IPS DF 4.7 (cell line): ENCODE measurements at regions not wholly inside any gene's neighbourhood (a gene's known extent, or its start where the extent isn't known, plus 50 kb on each side); places are given as distances from the start of the nearest gene placed in this dataset.
"Not testable (repeated sequence)": the region's sequence is repeated elsewhere in the genome, so short reads cannot be mapped to it uniquely, and the experiment has no call there.

Experiments
- DNase-seq: peaks from one replicate; pipeline ENCODE4 v3.0.0-alpha.2; 2013; ENCODE audit warnings: low spot score; ENCODE audit errors: extremely low read depth

GRCh38 chr10:124167925-124168324, 74.5 kb upstream of the CHST15 start:
- not testable (repeated sequence) for DNase-seq

DNA sequence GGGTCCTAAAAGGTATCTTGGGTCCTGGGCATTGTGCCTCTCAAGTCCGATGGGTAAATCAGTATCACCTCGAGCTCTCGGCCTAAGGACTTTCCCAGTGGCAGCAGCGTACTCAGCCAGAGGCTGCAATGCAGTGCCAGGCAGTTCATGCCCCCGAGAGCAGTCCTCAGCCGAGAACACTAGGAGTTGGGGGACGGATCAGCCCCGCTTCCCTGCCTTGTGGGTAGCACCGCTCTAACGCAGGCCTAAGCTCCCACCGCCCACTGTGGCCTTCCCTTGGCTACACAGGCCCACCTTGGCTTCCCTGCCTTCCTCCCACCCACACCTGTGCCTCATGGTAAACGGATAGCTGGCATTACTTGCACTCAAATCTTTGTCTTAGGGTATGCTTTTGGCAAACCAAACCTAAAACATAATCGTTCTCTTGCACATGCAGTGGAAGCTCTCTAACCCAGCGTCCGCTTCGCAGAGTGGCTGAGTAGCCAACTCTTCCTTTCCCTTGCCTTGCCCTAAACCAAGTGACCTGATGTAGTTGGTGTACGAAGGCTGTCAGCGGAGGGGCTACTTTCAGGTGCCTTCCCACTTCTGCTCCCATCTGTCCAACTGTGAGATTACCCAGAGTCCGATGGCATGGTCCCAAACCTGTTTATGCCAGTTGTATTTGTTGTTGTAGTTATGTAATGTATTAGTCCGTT, 73.2 kb upstream of the CHST15 start:
- no peak for DNase-seq

DNA sequence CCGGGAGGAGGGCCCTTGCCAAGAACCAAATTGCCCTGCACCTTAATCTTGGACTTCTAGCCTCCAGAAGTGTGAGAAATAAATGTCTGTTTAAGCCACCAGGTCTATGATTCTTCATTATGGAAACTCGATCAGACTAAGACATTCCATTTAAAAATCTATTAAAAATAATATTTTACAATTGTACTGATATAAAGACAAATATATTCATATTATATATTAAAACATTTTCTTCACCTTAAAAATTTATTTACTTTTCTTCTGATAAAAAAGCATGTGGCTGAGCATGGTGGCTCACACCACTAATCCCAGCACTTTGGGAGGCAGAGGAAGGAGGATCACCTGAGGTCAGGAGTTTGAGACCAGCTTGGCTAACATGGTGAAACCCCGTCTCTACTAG, 72.4 kb upstream of the CHST15 start:
- DNase-seq, result no peak

DNA sequence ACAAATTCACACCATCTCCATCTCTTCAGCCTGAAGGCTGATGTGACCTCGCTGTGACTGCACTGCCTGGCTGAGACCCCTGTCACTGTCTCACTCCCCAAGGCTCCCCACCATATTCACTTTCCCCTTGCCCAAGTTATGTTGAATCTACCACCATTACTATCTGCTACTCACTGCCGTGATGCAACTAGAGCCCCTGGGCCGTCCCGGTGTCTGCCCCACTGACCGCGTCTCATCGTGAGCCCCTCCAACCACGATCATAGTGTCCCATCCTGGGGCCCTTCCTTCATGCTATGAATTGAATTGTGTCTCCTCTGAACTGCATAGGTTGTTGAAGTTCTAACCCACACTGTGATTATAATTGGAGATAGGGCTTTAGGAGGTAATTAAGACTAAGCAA, 71.9 kb upstream of the CHST15 start:
- DNase-seq, result no peak

DNA sequence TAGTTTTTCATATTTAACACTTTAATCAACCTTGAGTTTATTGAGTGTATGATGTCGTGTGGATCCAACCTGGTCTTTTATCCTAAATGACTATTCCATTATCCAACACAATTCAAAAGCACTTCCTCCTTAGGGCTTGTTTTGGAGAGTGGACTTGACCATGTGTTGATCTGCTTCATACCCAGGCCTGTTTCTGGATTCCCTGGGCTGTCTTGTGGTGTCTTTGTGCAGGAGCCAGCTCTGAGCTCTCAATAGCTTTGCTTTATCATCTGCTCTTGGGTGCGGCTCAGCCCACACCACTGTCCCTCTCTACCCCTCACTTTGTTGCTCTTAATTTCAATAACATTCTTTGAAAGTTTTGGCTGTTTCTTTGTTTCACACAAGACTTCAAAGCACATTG, 70.9 kb upstream of the CHST15 start:
- no peak for DNase-seq

DNA sequence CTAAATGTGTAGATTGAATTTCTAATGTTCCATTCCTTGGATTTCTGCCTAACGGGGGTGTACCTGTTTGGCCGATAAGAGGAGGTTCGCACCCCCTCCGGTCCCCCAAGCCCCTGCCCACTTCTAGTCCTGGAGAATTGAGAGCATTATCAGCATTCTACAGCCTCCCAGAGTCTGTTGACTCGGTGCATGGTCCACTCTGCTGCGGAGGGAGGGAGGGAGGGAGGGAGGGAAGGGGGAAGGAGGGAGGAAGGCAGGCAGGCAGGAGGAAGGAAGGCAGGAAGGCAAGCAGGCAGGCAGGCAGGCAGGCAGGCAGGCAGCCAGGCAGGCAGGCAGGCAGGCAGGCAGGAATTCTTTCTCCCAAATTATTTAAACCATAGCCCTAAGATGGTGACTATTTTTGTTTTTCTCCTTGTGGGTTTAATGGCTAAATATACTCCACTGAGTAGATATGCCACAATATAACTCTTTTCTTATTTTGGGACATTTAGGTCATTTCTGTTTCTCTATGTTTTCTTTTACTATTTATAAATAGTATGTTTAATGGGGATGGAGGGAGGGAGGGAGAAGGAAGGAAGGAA, 69.5 kb upstream of the CHST15 start:
- DNase-seq, result no peak

GRCh38 chr10:124162136-124162535, 68.7 kb upstream of the CHST15 start:
- no peak for DNase-seq

DNA sequence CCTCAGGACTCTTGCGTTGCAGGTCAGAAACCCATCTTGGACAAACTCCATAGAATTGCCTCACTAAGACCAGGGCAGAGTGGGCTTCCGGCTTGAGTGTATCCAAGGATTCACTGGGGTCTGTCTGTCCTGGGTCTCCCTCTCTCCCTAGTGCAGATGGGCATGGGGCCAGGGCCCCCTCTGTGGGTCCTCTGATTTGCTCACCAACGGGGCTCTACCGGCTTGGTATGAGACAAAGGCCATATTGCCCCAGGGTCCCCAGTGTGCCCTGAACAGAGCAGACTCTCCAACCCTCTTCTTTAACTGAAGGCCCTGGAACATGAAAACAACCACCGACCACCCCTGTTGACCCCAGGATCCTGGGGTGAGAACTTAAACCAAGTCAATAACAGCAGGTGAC, 68.2 kb upstream of the CHST15 start:
- no peak for DNase-seq

DNA sequence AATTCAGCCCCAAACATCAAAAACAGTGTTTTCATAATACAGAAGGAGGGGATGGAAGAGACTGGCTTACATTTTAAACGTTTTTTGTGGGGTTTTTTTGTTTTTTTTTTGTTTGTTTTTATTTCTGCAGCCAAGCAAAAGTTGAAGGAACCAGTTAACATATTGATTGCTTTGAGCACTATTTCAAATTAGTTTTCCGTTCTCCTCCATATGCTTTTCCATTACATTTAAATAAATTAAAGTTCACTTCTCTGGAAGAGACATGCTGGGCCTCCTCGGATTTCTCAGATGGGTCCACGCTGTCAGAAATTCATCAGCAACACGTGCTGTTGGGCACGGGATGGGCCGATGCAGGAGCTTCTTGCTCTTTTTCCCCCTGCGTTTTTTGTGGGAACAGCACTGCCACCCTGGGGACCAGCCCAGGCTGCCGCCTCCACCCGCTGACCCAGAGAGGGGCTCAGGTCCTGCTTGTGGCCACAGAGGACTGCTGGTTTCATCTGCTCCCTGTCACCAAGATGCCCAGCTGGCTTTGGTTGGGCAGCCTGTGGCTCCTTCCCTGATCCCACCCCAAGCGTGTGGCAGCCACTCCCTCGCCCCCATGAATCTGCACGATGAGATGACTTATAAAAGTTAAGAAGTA, 67.7 kb upstream of the CHST15 start:
- DNase-seq, result no peak

- DNase-seq, result no peak
Observed at GRCh38 chr10:124160176-124160575, 66.8 kb upstream of the CHST15 start.

DNA sequence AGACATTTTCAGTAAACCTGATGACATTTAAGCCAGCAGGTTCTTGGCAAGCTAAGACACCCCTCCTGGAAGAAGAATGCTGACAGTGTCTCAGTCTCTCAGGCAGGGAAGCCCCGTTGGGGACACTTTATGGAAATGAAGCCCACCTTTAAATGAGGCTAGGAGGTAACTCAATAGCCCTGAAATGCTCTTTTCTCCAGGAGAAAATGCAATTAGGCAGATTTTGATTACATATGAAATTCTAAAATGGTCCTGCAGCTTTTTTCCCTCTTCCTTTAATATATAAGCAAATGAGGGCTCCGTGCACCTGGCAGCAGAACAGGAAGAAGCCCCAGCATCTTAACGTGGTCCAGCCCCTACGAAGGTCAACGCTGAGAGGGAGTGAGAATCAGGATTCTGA, 65.8 kb upstream of the CHST15 start:
- DNase-seq, result no peak

GRCh38 chr10:124158592-124158991, 65.2 kb upstream of the CHST15 start:
- no peak for DNase-seq

GRCh38 chr10:124157271-124157681, 63.9 kb upstream of the CHST15 start:
- DNase-seq, result no peak

- DNase-seq, result no peak
Observed at GRCh38 chr10:124156524-124157260, 63.3 kb upstream of the CHST15 start.

DNA sequence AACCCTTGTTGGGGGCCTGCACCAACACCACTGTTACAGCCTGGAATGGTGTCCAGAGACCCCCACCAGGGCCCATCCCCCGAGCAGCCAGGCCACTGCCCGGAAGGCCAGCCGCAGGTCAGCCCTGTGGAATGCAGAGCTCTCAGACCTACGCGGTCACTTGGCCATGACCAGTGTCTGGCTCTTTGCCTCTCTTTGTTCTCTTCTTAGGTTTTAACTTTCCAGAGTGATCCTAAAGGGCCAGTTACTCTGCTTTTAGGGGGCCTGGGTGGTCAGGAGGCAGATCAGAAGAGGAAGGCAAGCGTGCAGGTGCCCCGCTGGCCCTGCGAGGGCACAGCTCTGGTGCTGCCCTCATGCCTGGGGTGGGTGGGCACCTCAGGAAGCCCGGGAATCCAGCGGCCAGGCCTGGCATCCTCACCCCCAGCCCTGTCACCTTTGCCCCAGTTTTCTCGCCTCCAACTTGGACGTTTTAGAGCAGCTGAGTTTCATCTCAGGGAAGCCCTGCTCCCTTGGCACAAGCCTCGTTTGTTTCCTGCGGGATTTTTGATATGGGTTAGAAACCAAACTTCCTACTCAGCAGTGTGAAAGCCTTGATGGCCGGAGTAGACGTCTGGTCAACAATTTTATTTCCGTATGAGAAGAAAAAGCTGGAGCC, 62.5 kb upstream of the CHST15 start:
- no peak for DNase-seq

DNA sequence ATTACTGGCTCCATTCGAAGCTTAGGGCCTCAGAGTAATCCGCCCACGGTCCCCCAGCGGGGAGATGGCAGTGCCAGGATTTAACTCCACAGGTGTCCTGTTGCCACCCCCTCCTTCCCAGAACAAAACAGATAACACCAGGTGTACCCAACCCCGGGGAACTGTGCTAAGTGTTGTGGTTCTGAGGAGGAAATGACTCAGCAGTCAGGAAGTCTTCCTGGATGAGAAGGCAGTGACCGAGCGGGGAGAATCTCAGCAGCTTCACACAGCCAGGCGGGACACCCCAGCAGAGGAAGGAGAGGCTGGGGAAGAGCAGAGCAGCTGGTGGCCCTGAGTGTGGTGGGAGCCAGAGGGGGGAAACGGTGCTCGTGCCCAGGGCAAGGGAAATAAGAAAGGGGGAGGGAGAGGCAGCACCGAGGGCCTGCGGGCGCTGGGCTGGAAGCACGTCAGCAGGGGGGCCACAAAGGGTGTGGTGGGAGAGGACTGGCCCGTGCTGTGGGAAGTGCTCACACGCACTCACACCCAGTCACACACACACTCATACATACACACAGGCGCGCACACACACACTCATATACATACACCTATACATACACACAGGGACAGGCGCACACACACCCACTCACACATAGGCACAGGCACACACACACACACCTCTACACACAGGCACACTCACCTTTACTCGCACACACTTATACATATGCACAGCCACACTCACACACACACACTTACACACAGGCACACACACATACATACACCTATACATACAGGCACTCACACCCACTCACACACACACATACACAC, 59.8 kb upstream of the CHST15 start:
- DNase-seq, result no peak

DNA sequence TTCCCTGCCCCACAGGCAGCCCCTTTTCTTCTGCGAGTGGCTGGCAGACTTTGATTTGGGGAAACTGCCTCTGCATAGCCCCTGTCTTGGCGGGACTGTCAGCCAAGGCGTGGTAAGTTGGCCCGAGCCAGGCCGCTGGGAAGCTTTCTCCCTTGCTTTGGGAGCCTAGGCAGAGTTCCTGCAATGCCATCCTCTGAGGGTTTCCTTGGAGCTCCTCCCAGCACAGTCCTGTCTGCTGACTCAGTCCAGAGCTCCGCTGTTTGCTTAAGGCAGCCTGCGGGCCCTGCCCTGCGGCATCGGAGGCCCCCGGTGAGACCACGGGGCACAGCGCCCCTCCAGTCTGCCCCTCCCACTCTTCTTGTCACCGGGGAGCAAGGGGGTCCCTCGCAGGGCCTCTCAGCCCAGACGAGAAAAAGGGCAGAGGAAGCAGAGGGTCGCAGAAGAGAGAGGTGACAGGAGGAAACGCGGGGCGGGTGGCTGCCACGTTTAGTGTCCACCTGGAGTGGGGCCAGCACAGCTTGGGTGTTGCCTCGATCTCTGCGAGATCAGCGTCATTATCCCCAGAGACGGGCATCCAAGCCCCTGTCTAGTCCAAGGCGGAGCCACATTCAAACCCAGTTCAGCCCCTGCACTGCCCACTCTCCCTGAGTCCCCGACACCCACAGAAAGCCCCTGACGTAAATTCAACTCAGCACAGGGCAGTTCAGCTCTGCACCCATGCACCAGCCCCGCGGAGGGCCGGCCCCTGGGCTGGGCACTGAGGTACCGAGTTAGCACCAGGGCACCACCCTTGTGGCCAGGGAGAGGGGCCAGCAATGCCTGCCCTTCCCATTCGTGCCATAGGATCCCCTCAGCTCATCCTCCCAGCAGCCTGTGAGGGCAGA, 59.0 kb upstream of the CHST15 start:
- no peak for DNase-seq

GRCh38 chr10:124151466-124152095, 58.2 kb upstream of the CHST15 start:
- DNase-seq, result no peak

GRCh38 chr10:124150807-124151417, 57.5 kb upstream of the CHST15 start:
- DNase-seq, result no peak
